GM12872 (cell line): ENCODE measurements at regions not wholly inside any gene's neighbourhood (a gene's known extent, or its start where the extent isn't known, plus 50 kb on each side); places are given as distances from the start of the nearest gene placed in this dataset.

Experiments used
- CTCF ChIP-seq: IDR thresholded peaks from 3 replicates; pipeline ENCODE4 v1.5.1; 2011; ENCODE audit warnings: low read depth, mild to moderate bottlenecking, low read length, moderate library complexity; ENCODE audit not compliant: insufficient read depth

DNA sequence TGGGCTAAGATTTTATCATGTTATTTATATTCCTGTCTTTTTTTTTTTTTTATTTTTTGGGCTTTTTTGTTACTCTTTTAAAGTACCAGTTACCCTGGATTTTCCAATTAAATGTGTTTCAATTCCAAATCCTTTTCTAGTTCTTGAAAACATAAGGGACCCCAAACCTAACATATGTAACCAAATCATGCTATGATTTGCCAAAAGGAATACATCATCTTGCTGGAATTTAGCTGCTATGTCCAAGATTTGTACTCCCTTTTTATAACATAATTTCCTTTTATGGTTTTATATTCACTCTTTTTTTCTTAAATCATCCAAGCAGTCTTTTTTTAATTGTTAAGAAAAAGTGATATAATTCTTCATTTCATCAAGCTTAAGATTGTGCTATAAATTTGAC is 60.9 kb upstream of the DSEL start:
- no peak for TF ChIP-seq CTCF

- TF ChIP-seq CTCF = no peak
Observed at GRCh38 chr18:67574749-67575148, 58.2 kb upstream of the DSEL start.

DNA sequence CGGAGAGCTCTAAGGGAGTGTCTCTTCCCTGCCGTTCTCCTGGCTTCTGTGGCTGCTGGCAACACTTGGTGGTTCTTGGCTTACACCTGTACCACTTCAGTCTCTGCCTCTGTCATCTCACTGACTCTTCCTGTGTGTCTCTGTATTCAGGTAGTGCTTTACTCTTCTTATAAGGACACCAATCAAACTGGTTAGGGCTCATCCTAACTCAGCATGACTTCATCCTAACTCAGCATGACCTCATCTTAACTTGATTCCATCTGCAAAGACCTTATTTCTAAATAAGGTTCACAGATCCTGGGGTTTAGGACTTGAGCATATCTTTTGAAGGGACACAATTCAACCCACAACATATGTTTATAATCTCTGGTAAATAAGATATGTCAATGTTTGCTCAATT is 51.6 kb upstream of the DSEL start:
- no peak for TF ChIP-seq CTCF
